ENCODE measurements at regions not wholly inside any gene's neighbourhood (a gene's known extent, or its start where the extent isn't known, plus 50 kb on each side); places are given as distances from the start of the nearest gene placed in this dataset.

DNA sequence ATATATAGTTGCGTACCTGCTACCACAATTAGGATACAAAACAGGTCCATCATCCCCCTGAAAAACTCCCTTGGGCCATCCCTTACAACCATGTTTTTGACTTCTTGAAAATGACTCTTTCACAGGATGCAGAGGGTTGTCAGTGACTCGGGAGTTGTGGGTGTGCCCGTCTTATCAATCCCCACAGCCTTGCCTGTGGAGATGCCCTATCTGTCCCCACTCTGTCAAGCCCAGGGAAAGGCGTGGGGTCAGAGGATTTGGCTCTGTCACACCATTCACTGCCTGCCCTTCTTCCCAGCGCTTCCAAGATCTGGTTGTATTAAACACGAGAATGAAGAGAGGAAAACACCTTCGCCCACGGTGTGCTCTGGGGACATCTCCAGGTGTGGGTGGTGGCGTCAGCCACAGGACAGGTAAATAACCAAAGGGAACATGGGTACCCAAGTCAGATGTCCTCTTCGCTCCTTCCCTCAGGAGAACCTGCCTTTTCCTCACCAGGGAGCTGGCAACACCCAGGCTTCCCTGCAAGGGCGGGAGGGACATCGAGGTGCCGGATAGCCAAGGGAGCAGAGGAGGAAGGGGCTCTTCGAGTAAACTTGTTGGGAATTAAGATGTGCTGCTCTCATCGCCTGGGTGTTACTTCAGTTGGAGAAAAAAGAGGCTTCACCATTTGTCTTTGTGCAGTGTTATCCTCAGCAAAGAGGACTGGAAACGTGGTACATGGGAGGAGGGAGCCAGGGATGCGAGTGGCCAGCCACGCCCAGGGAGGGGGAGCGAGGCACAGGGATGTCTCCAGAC, 100.3 kb downstream of the B3GNT2 start (continued):
- TF ChIP-seq, protein P1, sequence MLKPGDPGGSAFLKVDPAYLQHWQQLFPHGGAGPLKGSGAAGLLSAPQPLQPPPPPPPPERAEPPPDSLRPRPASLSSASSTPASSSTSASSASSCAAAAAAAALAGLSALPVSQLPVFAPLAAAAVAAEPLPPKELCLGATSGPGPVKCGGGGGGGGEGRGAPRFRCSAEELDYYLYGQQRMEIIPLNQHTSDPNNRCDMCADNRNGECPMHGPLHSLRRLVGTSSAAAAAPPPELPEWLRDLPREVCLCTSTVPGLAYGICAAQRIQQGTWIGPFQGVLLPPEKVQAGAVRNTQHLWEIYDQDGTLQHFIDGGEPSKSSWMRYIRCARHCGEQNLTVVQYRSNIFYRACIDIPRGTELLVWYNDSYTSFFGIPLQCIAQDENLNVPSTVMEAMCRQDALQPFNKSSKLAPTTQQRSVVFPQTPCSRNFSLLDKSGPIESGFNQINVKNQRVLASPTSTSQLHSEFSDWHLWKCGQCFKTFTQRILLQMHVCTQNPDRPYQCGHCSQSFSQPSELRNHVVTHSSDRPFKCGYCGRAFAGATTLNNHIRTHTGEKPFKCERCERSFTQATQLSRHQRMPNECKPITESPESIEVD (tag by site-specific recombination; IDR thresholded peaks at IDR 0.05), result no peak
- TF ChIP-seq OVOL3 (tag by site-specific recombination; IDR thresholded peaks at IDR 0.05), result no peak

GRCh38 chr2:62293490-62294271, 97.8 kb downstream of the B3GNT2 start:
- CTCF ChIA-PET, result no interaction called here
- POLR2A ChIA-PET, result no interaction called here
- no peaks in the 10 kb centered on the region for H3K36me3 ChIP-seq (ENCODE audit: control insufficient read depth in 2 of 2, insufficient read depth in 1 of 2, low read length in 2 of 2)
- peak; percentile 65 for TF ChIP-seq ZNF692 (tag by site-specific recombination; IDR thresholded peaks at IDR 0.05)
- peak; percentile 53 for TF ChIP-seq ZIC2 (tag by site-specific recombination; IDR thresholded peaks at IDR 0.05)
- TF ChIP-seq ZBTB17 (tag by site-specific recombination; IDR thresholded peaks at IDR 0.05), result 0 out of 2 replicates have a peak, but pooled peaks have one; percentile 12
- TF ChIP-seq ZFP41 (tag by site-specific recombination; IDR thresholded peaks at IDR 0.05; ENCODE audit: borderline replicate concordance), result no peak
- TF ChIP-seq ZNF580 (tag by site-specific recombination; IDR thresholded peaks at IDR 0.05), result no peak
- TF ChIP-seq, protein P2, sequence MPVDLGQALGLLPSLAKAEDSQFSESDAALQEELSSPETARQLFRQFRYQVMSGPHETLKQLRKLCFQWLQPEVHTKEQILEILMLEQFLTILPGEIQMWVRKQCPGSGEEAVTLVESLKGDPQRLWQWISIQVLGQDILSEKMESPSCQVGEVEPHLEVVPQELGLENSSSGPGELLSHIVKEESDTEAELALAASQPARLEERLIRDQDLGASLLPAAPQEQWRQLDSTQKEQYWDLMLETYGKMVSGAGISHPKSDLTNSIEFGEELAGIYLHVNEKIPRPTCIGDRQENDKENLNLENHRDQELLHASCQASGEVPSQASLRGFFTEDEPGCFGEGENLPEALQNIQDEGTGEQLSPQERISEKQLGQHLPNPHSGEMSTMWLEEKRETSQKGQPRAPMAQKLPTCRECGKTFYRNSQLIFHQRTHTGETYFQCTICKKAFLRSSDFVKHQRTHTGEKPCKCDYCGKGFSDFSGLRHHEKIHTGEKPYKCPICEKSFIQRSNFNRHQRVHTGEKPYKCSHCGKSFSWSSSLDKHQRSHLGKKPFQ (tag by site-specific recombination; IDR thresholded peaks at IDR 0.05), result peak; percentile 63; the same call in 1 of the 2 replicates
- TF ChIP-seq ZNF600 (tag by site-specific recombination; IDR thresholded peaks at IDR 0.05), result peak; percentile 55; the same call in 1 of the 2 replicates
- TF ChIP-seq GLIS1 (tag by site-specific recombination; IDR thresholded peaks at IDR 0.05), result peak; percentile 66
- peak; percentile 40; the same call in 1 of the 2 replicates for TF ChIP-seq ZFHX2 (tag by site-specific recombination; conservative IDR thresholded peaks at IDR 0.05)
- no peak for TF ChIP-seq ZNF585B (tag by site-specific recombination; IDR thresholded peaks at IDR 0.05)
- TF ChIP-seq SETDB1 (IDR thresholded peaks at IDR 0.05; ENCODE audit: insufficient read length, low read length), result no peak
- H3K4me3 ChIP-seq (ENCODE audit: low read depth, low read length), result no peak overlapping the region
- H3K27ac ChIP-seq (ENCODE audit: extremely low read depth, low read depth, low read length), result no peak overlapping the region
- H3K9me3 ChIP-seq (ENCODE audit: control insufficient read depth, insufficient read depth, low read depth, low read length), result no peaks in the 10 kb centered on the region
- peaks cover 9% of the 10 kb centered on the region for H3K4me1 ChIP-seq (ENCODE audit: control insufficient read depth, insufficient read depth, low read length)

GRCh38 chr2:62293151-62293489, 97.2 kb downstream of the B3GNT2 start:
- Histone ChIP-seq H3K4me3 (ENCODE audit: low read depth, low read length) (no peak overlapping the region), H3K9me3 (ENCODE audit: control insufficient read depth, insufficient read depth, low read depth, low read length) (no peaks in the 10 kb centered on the region), H3K4me1 (ENCODE audit: control insufficient read depth, insufficient read depth, low read length) (peaks cover 13% of the 10 kb centered on the region), H3K27ac (ENCODE audit: extremely low read depth, low read depth, low read length) (no peak overlapping the region), H3K36me3 (ENCODE audit: control insufficient read depth in 2 of 2, insufficient read depth in 1 of 2, low read length in 2 of 2) (no peaks in the 10 kb centered on the region)
- 0 out of 2 replicates have a peak, but pooled peaks have one; percentile 31 for TF ChIP-seq WT1 (tag by site-specific recombination; IDR thresholded peaks at IDR 0.05)
- no peak for TF ChIP-seq KLF1 (tag by site-specific recombination; IDR thresholded peaks at IDR 0.05)
- no peak for TF ChIP-seq ZNF121 (tag by site-specific recombination; IDR thresholded peaks at IDR 0.05)
- POLR2A ChIA-PET, result no interaction called here
- CTCF ChIA-PET, result no interaction called here

Data from HEK293 (cell line).